ENCODE measurements at regions not wholly inside any gene's neighbourhood (a gene's known extent, or its start where the extent isn't known, plus 50 kb on each side); places are given as distances from the start of the nearest gene placed in this dataset.

DNA sequence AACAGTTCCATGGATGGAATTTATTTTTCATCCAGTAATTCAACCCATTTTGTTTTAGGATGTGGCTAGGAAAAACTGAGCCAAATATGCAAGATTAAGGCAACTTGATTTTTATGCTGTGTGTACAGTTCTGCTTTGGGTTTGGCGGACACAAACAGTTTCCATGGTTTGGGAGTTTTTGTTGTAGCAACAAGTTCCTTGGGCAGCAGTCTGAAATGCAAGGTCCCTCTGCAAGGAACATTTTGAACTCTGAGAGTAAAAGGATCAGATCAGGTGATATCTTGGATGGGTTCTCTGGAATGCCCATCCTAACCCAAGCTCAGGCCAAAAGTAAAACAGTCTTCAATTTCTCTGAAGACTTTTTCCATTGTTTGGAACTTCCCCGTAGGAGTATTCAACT, 161.2 kb downstream of the TMX1 start:
- TF ChIP-seq, protein P1, sequence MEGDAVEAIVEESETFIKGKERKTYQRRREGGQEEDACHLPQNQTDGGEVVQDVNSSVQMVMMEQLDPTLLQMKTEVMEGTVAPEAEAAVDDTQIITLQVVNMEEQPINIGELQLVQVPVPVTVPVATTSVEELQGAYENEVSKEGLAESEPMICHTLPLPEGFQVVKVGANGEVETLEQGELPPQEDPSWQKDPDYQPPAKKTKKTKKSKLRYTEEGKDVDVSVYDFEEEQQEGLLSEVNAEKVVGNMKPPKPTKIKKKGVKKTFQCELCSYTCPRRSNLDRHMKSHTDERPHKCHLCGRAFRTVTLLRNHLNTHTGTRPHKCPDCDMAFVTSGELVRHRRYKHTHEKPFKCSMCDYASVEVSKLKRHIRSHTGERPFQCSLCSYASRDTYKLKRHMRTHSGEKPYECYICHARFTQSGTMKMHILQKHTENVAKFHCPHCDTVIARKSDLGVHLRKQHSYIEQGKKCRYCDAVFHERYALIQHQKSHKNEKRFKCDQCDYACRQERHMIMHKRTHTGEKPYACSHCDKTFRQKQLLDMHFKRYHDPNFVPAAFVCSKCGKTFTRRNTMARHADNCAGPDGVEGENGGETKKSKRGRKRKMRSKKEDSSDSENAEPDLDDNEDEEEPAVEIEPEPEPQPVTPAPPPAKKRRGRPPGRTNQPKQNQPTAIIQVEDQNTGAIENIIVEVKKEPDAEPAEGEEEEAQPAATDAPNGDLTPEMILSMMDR (IDR thresholded peaks at IDR 0.05; ENCODE audit: control extremely low read depth, extremely low read depth, low read depth, missing control alignments) = no peak
- ChIA-PET CTCF (no interaction called here), POLR2A (no interaction called here)
- DNase-seq (ENCODE audit: extremely low spot score) = no peak

DNA sequence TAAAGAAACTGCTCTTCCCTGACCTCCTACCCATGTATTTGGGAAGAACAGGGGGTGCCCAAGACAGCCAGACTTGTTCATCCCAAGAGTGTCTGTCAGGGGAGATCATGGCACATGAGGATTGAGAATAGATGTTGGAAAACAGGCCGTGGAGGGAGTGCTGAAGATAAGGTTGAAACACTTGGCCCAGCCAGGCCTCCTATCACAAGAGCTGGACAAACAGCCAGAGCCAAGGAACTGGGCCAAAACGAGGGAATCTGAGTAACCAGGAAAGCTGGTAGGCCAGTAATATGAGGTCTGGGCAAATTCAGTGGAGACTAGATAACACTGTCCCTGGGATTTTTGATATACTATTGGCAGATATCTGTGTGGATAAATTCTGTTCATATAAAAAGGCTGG, 161.7 kb downstream of the TMX1 start:
- DNase-seq (ENCODE audit: extremely low spot score) = no peak
- TF ChIP-seq, protein P1 (IDR thresholded peaks at IDR 0.05; ENCODE audit: control extremely low read depth, extremely low read depth, low read depth, missing control alignments) = no peak
- ChIA-PET CTCF (no interaction called here), POLR2A (no interaction called here)

DNA sequence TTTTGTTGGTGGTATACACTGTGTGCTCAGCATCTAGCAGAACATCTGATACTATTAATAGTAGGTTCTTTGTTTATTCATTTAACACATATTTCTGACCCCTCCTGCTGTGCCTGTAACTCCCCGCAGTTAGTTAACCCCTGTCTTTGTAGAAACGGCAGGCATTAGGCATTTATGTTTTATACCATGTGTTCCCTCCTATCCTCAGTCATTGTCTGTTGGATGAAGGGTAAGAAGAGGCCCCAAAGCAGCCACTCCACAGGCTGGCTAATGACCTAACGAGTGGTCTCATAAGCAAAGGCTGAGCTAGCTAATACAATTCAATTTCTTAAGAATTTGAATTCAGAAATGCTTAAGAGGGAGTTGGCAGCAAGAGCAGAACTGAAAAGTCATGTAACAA, 170.8 kb downstream of the TMX1 start:
- CTCF ChIA-PET = no interaction called here
- TF ChIP-seq, protein P1 (IDR thresholded peaks at IDR 0.05; ENCODE audit: control extremely low read depth, extremely low read depth, low read depth, missing control alignments) = no peak
- POLR2A ChIA-PET = no interaction called here
- no peak for DNase-seq (ENCODE audit: extremely low spot score)

DNA sequence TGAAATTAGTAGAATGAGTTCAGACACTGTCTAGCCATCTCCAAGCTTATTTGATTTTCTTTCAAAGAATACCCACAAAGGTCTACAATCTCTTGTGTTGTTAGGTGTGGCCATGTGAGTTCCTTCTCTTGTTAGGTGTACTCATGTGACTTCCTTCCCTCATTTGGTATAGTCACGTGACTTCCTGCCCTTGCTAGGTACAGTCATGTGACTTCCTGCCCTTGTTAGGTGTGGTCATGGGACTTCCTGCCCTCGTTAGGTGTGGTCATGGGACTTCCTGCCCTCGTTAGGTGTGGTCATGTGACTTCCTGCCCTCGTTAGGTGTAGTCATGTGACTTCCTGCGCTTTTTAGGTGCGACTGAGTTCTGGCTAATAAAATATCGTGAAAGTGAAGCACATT, 179.6 kb downstream of the TMX1 start:
- no peak for DNase-seq (ENCODE audit: extremely low spot score)
- CTCF ChIA-PET = no interaction called here
- POLR2A ChIA-PET = no interaction called here
- TF ChIP-seq, protein P1 (IDR thresholded peaks at IDR 0.05; ENCODE audit: control extremely low read depth, extremely low read depth, low read depth, missing control alignments) = no peak

DNA sequence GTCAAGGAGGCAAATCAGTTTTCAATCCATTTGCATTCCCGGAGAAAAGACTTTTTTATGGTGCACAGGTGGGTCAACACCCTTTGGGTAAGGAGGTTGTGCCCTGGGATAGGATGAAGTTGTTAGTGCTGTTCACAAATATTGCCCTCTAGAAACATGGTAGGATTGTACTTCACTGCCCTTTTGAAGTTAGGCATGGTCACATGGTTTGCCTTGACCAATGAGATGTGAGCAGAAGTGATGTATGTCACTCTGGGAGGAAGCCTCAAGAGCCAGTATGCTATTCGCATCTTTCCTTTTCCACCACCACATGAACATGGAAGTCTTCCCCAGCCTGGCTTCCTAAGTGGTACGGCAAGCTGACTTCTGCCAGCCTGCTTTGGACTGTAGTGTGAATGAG, 182.7 kb downstream of the TMX1 start:
- no peak for DNase-seq (ENCODE audit: extremely low spot score)
- TF ChIP-seq, protein P1 (IDR thresholded peaks at IDR 0.05; ENCODE audit: control extremely low read depth, extremely low read depth, low read depth, missing control alignments) = no peak
- POLR2A ChIA-PET = no interaction called here
- CTCF ChIA-PET = interaction anchor here (1.0 kb wide), 1 partner anchor 16 kb away, joined by 3 read pairs; no protein-coding TSS in a partner anchor

DNA sequence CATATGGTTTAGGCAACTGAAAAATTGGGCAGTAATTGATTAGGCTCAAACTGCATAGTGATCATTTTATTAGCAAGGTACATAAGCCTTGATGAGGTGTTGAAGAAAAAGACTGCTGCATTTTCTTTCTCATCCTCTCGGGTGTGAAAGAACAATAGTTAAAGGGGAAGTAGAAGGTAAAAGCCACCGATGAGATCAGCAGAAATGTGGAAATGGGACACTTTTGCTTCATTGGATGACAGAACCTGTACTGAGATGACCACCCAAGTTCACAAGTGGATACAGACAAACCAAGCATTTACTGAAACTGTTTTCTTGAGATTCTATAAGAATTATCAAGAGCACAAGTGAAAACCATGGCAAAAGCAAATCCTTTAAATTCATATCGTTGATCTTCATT, 184.0 kb downstream of the TMX1 start:
- POLR2A ChIA-PET = no interaction called here
- TF ChIP-seq, protein P1 (IDR thresholded peaks at IDR 0.05; ENCODE audit: control extremely low read depth, extremely low read depth, low read depth, missing control alignments) = no peak
- CTCF ChIA-PET = no interaction called here
- no peak for DNase-seq (ENCODE audit: extremely low spot score)
